Tibial artery (tissue), 4 donors: ENCODE measurements at regions not wholly inside any gene's neighbourhood (a gene's known extent, or its start where the extent isn't known, plus 50 kb on each side); places are given as distances from the start of the nearest gene placed in this dataset.

Source experiments
- DNase-seq, 2 donors: peaks; one replicate each; pipeline ENCODE4 v3.0.0-alpha.2; 2019
- H3K27ac ChIP-seq, 2 donors: fragments of 200-600 bp; sonication (generic) in 1 of 2; 1 replicate in 1 of 2; 2 replicates in 1 of 2; pipeline ENCODE4 v1.5.1; 2018 to 2019; ENCODE audit warnings: mild to moderate bottlenecking in 1 of 2
- H3K27me3 ChIP-seq, 2 donors: fragments of 200-600 bp; sonication (generic) in 1 of 2; one replicate each; pipeline versions ENCODE4 v1.5.1 to v1.6.0; 2016 to 2019
- H3K36me3 ChIP-seq, 3 donors: fragments of 200-600 bp; sonication (generic) in 2 of 3; one replicate each; pipeline ENCODE4 v1.5.1; 2016 to 2019; ENCODE audit warnings: mild to moderate bottlenecking in 2 of 3
- H3K4me1 ChIP-seq, 4 donors: fragments of 200-600 bp; sonication (generic) in 2 of 4; 1 replicate in 3 of 4; 2 replicates in 1 of 4; pipeline ENCODE4 v1.5.1; 2016 to 2019
- H3K4me3 ChIP-seq, 2 donors: fragments of 200-600 bp; sonication (generic) in 1 of 2; 1 replicate in 1 of 2; 2 replicates in 1 of 2; pipeline ENCODE4 v1.5.1; 2018 to 2019; ENCODE audit warnings: mild to moderate bottlenecking in 2 of 2
- H3K9me3 ChIP-seq, 3 donors: fragments of 200-600 bp; sonication (generic) in 1 of 3; one replicate each; pipeline ENCODE4 v1.5.1; 2016 to 2019
- CTCF ChIP-seq, 2 experiments: fragments of 200-600 bp in 1 of 2; fragments of 450-650 bp in 1 of 2; IDR thresholded peaks; one replicate each; pipeline ENCODE4 v1.5.1; 2017 to 2019; ENCODE audit warnings: antibody characterized with exemption in 2 of 2, mild to moderate bottlenecking in 1 of 2, moderate library complexity in 1 of 2
- intact Hi-C: fragments of 100-400 bp; cut with DNase I; formaldehyde crosslinking; loops from one replicate; pipeline ENCODE4 v1.15.0; 2023; ENCODE audit warnings: low total_unique reads

GRCh38 chr2:220858101-220858500 is 714.0 kb downstream of the EPHA4 start:
- Histone ChIP-seq H3K4me1 (no peaks in the 10 kb centered on the region), H3K4me3 (no peak overlapping the region), H3K9me3 (no peaks in the 10 kb centered on the region), H3K36me3 (no peaks in the 10 kb centered on the region), H3K27me3 (no peaks in the 10 kb centered on the region), H3K27ac (no peak overlapping the region)
- intact Hi-C loops: no loop called here
- no peak for TF ChIP-seq CTCF (IDR thresholded peaks at IDR 0.05)
- no peak for DNase-seq

- H3K27me3 ChIP-seq: no peaks in the 10 kb centered on the region
- no peak overlapping the region for H3K4me3 ChIP-seq
- TF ChIP-seq CTCF (IDR thresholded peaks at IDR 0.05): no peak
- no peak for DNase-seq
- intact Hi-C loops: no loop called here
- H3K27ac ChIP-seq: no peak overlapping the region
- H3K36me3 ChIP-seq: no peaks in the 10 kb centered on the region
- no peaks in the 10 kb centered on the region for H3K4me1 ChIP-seq
- no peaks in the 10 kb centered on the region for H3K9me3 ChIP-seq
Measured at GRCh38 chr2:220871909-220872308, 700.2 kb downstream of the EPHA4 start.

GRCh38 chr2:220876080-220876824 is 695.9 kb downstream of the EPHA4 start:
- TF ChIP-seq CTCF (IDR thresholded peaks at IDR 0.05): no peak
- no peak for DNase-seq
- H3K9me3 ChIP-seq: no peaks in the 10 kb centered on the region
- no peaks in the 10 kb centered on the region for H3K36me3 ChIP-seq
- H3K27me3 ChIP-seq: no peaks in the 10 kb centered on the region
- intact Hi-C loops: no loop called here
- no peak overlapping the region for H3K4me3 ChIP-seq
- no peaks in the 10 kb centered on the region for H3K4me1 ChIP-seq
- no peak overlapping the region for H3K27ac ChIP-seq

- DNase-seq: no peak
- no peak overlapping the region for H3K27ac ChIP-seq
- H3K4me3 ChIP-seq: no peak overlapping the region
- no peaks in the 10 kb centered on the region for H3K4me1 ChIP-seq
- TF ChIP-seq CTCF (IDR thresholded peaks at IDR 0.05): no peak
- H3K9me3 ChIP-seq: no peaks in the 10 kb centered on the region
- H3K36me3 ChIP-seq: no peaks in the 10 kb centered on the region
- intact Hi-C loops: no loop called here
- H3K27me3 ChIP-seq: no peaks in the 10 kb centered on the region
Measured at GRCh38 chr2:220877491-220877890, 694.6 kb downstream of the EPHA4 start.

- H3K36me3 ChIP-seq: no peaks in the 10 kb centered on the region
- intact Hi-C loops: no loop called here
- H3K4me3 ChIP-seq: no peak overlapping the region
- H3K27ac ChIP-seq: no peak overlapping the region
- H3K9me3 ChIP-seq: no peaks in the 10 kb centered on the region
- H3K4me1 ChIP-seq: no peaks in the 10 kb centered on the region
- no peak for DNase-seq
- no peaks in the 10 kb centered on the region for H3K27me3 ChIP-seq
- TF ChIP-seq CTCF (IDR thresholded peaks at IDR 0.05): no peak
Measured at GRCh38 chr2:220877897-220878296, 694.2 kb downstream of the EPHA4 start.
